ENCODE measurements at regions not wholly inside any gene's neighbourhood (a gene's known extent, or its start where the extent isn't known, plus 50 kb on each side); places are given as distances from the start of the nearest gene placed in this dataset.

GRCh38 chr9:107730666-107731065 is 241.1 kb upstream of the KLF4 start:
- no peak for DNase-seq

GRCh38 chr9:107727086-107727780 is 237.7 kb upstream of the KLF4 start:
- DNase-seq, result no peak

DNA sequence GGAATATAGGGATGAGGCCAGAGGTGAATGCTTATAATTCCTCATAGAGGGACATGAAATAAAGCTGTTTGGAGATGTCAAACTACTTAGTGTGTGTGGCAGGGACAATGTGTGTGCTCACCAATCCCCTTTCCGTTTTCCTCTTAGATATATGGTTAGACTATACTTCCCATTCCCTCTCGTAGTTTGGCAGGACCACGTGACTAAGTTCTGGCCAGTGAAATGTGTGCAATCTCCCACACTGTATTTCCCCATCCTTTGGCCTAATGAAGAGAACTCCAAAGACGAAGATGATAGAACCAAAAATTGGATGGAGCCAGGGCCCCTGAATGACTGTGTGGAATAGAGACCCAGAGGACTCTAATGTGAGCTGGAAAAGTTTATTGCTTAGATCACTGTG is 233.4 kb upstream of the KLF4 start:
- DNase-seq, result no peak

DNA sequence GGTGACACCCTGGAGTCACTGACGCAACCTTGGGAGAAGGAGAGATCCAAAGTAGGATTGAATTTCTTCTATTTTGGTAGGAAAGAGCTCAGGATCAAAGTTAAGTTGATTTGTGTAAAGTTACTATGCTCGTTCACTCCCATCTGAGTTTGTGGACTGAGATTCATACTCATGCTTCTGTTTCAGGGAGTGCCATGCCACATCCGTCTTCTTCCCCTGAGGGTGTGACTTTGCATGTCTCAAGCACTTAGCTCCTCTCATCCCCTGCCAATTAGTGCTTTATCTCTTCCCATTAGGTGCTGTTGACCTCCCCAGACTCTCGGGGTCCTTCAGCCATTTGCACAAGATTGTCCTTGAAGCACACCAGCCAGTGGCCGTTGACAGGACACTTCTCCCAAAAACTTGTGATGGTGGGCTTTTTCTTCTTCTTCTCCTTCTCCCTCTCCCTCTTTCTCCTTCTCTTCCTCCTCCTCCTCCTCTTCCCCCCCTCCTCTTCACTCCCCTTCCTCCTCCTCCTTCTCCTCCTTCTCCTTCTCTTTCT is 232.2 kb upstream of the KLF4 start:
- DNase-seq, result no peak

DNA sequence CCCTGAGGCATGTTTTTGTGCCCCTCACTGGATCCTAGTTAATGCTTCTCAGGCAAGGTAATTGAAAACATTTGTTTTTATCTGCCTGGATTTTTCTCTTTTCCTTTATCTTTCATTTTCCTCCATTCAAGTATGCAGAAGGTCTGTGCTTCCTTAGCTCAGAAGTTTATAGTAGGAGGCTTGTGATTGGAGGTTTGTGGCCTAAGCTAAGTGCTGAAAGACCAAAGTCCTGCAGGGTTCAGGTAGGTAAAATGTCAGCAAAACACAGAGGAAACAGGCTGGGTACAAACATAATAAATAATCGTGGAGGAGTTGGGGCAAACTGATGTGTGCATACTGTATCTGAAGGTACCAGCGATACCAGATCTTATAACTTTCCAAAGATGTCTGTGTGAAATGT is 230.9 kb upstream of the KLF4 start:
- no peak for DNase-seq

DNA sequence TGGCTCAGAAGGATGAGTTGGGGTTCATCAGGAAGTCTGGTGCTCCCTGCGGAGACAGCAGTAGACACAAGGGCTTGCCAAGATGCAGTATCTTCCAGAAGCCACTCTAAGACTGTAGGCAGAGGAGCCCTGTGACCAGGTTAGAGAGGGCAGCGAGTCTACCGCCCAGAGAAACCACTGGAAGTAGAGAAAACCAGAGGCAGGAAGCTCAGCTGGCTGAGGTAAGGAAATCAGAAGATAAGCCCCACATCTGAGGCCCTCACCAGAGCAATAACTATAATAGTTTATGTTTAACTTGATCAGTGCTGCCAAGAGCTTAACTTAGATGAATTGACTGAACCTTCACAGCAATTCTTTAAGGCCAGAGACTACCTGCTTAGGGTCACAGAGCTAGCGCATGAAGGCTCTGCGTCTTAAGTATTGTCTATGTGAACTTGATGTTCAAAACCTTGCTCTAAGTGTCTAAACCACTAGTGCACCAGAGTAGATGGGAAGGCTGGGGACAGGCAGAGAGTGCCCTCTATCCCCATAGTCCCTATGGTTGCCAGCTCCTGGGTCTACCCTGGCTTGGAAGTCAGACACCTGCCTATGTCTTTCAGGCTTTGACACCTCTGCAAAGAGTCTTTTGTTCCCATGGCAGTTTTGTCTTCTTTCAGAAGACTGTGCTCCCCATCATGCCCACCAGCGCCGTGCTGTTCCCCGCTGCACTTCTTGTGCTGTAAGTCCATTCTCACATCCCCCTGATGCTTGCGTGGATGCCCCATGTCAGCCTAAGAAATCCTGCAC is 228.2 kb upstream of the KLF4 start:
- DNase-seq, result no peak

DNA sequence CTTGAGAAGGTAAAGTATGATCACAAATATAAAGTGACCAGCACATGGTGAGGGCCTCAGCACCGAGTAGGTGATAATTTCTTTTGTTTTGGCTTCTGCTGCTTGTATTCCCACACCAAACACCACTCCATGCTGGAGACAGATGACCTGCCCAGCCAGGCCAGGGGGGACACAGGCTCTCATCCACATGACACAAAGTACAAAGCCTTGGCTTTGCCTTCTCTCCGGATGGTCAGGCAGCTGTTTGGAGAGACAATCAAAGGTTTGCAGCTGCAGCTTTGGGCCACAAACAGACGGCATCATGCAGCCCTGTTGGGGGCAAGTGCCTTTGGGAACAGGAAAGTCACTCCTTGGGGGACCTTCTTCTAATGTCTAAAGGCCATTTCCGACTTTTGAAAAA is 226.2 kb upstream of the KLF4 start:
- DNase-seq, result no peak

DNA sequence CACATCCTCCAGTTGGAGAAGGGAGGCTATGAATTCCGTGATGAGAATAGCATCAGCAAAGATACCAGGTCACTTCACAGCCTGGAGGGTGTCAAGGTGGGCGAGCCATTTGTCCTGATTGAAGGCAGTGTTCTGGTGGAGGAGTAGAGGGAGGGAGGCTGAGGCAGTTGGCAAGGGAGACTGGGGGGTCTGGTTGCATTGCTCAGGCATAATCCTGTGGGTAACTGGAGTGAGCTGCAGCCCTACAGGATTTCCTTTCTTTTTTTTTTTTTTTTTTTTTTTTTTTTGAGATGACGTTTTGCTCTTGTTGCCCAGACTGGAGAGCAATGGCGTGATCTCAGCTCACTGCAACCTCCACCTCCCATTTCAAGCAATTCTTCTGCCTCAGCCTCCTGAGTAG is 223.9 kb upstream of the KLF4 start:
- no peak for DNase-seq

- DNase-seq, result no peak
Measured at GRCh38 chr9:107712390-107712789, 222.8 kb upstream of the KLF4 start.

GRCh38 chr9:107711542-107711941 is 222.0 kb upstream of the KLF4 start:
- no peak for DNase-seq

- no peak for DNase-seq
Measured at GRCh38 chr9:107710953-107711352, 221.4 kb upstream of the KLF4 start.

GRCh38 chr9:107710546-107710945 is 221.0 kb upstream of the KLF4 start:
- DNase-seq, result no peak

DNA sequence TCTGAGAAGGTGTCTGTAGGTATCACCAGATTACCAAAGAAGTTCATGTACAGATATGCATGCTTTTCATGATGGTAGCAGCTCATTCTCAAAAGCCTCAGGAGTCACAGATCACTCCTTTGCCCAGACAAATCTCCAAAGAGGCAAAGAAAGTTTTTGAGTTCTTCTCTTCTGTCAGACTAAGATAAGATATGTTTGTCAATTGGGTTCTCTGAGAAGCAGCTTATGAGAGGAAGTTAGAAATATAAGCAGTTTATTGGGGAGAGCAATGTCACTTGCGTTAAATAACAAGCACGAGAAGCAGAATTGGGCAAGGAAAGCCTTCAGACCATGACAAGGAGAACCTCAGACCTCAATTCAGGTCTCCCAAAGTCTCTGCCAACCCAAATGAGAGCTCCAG is 219.2 kb upstream of the KLF4 start:
- no peak for DNase-seq

- DNase-seq, result no peak
Measured at GRCh38 chr9:107707915-107708441, 218.4 kb upstream of the KLF4 start.

GRCh38 chr9:107707428-107707837 is 217.9 kb upstream of the KLF4 start:
- no peak for DNase-seq

DNA sequence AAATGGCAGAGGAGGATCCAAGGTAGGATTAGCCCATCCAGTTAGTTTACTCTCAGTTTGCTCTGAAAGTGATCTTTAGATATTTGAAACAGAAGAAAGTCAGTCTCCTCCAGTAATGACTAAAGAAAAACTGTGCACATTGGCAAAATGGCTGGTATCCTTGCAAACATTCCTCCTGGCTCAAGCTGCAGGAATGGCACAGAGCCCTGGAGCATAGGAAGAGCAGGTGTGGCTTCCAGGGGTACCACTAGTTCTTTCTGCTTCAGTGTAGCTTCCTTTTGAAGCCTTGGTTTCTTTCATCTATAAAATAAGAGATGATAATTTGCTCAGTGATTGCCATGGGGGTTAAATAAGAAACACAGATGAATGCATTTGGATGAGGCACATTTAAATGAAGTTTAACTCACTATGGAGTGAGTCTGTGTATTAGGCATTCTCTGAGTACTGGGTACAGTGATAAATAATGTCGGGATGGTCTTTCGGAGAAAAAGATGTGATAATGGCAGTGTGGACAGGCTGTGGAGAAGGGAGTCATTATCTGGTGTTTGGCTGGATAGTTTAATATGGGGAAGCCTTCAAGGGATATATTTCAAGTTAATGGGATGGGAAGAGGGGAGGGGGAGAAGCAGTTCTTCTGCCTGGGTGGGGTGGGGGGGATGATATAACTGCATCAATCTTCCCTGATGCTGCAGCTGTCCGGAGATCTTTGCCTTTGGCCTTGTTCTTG is 217.3 kb upstream of the KLF4 start:
- DNase-seq, result no peak

DNA sequence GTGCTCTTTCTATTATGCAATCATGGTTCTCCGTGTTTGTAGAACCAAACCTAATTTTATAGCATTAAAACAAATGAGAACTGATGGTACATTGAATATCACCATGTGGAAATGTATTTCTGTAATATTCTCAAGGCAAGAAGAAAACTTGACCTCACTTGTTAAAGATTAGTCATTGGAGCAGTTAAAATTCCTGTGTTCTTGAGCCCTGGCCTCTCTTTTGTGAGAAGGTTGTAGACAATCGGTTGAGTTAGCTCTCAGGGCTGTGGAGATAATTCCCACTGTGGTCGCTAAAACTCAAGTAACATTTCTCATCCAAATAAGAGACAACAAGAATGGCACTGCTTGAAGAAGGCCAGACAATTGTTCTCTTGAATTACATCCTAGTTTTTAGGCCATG is 216.0 kb upstream of the KLF4 start:
- DNase-seq, result no peak

DNA sequence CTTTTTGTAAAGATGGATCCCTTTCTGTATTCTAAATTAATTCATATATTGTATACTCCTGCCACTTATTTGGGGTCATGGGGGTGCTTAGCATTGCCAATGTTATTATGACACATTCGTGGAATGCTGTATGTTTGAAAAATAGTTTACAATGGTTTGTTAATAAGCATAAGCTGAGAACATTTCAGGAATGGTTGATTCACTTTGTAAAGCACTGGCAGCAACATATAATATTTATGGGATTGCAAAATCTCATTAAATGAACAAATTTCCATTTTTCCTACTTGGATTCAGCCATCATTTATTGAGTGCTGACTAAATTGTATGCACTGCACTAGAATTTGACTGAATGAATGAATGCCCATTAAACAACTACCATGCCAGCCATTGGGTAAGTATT is 215.2 kb upstream of the KLF4 start:
- DNase-seq, result no peak

GRCh38 chr9:107703651-107704050 is 214.1 kb upstream of the KLF4 start:
- no peak for DNase-seq

DNA sequence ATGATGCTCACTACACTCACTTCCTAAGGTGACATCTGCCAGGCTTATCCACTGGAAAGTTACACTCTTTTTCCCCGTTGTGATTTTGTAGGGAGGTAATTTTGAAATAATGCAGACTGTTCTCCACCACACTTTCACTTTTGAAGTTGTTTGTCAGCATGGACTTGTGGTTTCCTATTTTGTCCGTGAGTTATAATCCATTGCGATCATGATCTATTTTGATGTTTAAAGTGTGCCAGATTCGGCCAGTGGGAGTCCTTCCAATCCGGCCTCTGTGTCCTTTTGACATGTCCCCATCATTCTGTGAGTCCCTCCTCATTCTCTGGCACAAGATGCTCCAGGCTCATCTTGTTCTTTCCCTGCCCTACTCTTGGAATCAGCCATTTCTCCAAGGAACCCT is 211.3 kb upstream of the KLF4 start:
- no peak for DNase-seq

GRCh38 chr9:107699231-107699630 is 209.7 kb upstream of the KLF4 start:
- DNase-seq, result no peak

DNA sequence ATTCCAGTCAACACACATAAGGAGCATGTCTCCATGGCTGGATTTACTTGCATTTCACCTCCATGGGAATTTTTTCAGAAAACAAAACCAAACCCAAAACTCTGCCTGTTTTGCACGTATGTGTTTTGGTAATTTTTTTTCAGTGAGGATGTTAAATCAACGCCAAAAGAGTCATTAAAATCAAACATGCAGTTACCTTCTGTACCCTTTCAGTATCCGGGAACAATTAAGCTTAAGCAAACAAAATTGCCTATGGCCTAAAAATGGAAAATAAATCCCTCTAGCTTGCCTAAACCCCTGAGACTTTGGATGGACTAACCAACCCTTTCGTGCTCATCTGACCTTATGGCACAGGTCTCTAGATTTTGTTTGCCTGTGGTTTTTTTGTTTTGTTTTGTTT is 209.2 kb upstream of the KLF4 start:
- DNase-seq, result no peak

- no peak for DNase-seq
Measured at GRCh38 chr9:107696302-107696701, 206.7 kb upstream of the KLF4 start.

- no peak for DNase-seq
Measured at GRCh38 chr9:107694390-107694789, 204.8 kb upstream of the KLF4 start.

All from CD4-positive, alpha-beta T cell treated with Interleukin-21 for 1 hour (primary cell).